ENCODE measurements at regions not wholly inside any gene's neighbourhood (a gene's known extent, or its start where the extent isn't known, plus 50 kb on each side); places are given as distances from the start of the nearest gene placed in this dataset.

- TF ChIP-seq CTCF (IDR thresholded peaks at IDR 0.05; ENCODE audit: poor library complexity, severe bottlenecking) (no peak), POLR2AphosphoS5 (IDR thresholded peaks at IDR 0.05) (no peak), REST (IDR thresholded peaks at IDR 0.05; ENCODE audit: borderline replicate concordance) (no peak), TAF1 (IDR thresholded peaks at IDR 0.05; ENCODE audit: low read depth) (no peak)
Measured at GRCh38 chr1:238312969-238313368, 422.2 kb upstream of the ZP4 start.

All from neural cell (in vitro differentiated cells).